NCI-H2081 (cell line): ENCODE measurements at regions not wholly inside any gene's neighbourhood (a gene's known extent, or its start where the extent isn't known, plus 50 kb on each side); places are given as distances from the start of the nearest gene placed in this dataset.

Experiments
- DNase-seq, 2 experiments: peaks; one replicate each; lab custom pipeline; 2025; lab: John Stamatoyannopoulos, UW

GRCh38 chr15:68871507-68871906, 50.8 kb upstream of the ANP32A start:
- no peak for DNase-seq

- DNase-seq, result no peak
These were observed 54.1 kb upstream of the ANP32A start for GRCh38 chr15:68874788-68875187.

GRCh38 chr15:68875377-68876116, 54.8 kb upstream of the SPESP1 start:
- peak; percentile 90 to 91 for DNase-seq

- DNase-seq, result no peak
These were observed 52.7 kb upstream of the SPESP1 start for GRCh38 chr15:68877626-68878025.

GRCh38 chr15:68880382-68880781, 49.9 kb upstream of the SPESP1 start:
- no peak for DNase-seq
